Testis (tissue), 2 donors: ENCODE measurements at regions not wholly inside any gene's neighbourhood (a gene's known extent, or its start where the extent isn't known, plus 50 kb on each side); places are given as distances from the start of the nearest gene placed in this dataset.

Experiments used
- POLR2A ChIP-seq: fragments of 450-650 bp; IDR thresholded peaks from one replicate; pipeline ENCODE4 v1.6.1; 2017; ENCODE audit warnings: antibody characterized with exemption, mild to moderate bottlenecking, moderate library complexity
- TF ChIP-seq, protein P1 (sequence below), 3 experiments: fragments of 450-650 bp in 2 of 3; fragments of 200-600 bp in 1 of 3; sonication (generic) in 1 of 3; IDR thresholded peaks; one replicate each; pipeline ENCODE4 v1.5.1; 2016 to 2019; ENCODE audit warnings: antibody characterized with exemption in 3 of 3, mild to moderate bottlenecking in 2 of 3, moderate library complexity in 1 of 3

DNA sequence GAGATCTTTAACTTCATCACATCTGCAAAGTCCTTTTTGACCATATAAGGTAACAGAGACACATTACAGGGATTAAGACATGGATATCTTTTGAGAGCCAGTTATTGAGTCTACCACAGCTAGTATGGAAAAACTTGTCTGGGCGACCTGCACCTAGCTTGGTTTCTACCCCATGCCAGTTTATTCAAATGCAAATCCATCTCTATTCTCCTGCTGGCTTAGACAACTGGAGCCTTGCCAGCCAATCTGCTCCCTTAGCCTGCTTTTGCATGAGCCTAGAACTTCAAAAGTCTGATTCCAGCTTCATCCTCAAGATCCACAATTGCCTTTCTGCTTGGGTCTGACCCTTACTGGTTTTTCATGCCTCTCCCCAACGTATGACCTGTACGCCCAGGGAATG lies 212.0 kb upstream of the AFF2 start:
- no peak for TF ChIP-seq POLR2A
- TF ChIP-seq, protein P1, sequence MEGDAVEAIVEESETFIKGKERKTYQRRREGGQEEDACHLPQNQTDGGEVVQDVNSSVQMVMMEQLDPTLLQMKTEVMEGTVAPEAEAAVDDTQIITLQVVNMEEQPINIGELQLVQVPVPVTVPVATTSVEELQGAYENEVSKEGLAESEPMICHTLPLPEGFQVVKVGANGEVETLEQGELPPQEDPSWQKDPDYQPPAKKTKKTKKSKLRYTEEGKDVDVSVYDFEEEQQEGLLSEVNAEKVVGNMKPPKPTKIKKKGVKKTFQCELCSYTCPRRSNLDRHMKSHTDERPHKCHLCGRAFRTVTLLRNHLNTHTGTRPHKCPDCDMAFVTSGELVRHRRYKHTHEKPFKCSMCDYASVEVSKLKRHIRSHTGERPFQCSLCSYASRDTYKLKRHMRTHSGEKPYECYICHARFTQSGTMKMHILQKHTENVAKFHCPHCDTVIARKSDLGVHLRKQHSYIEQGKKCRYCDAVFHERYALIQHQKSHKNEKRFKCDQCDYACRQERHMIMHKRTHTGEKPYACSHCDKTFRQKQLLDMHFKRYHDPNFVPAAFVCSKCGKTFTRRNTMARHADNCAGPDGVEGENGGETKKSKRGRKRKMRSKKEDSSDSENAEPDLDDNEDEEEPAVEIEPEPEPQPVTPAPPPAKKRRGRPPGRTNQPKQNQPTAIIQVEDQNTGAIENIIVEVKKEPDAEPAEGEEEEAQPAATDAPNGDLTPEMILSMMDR (IDR thresholded peaks at IDR 0.05): no peak
